ENCODE measurements at regions not wholly inside any gene's neighbourhood (a gene's known extent, or its start where the extent isn't known, plus 50 kb on each side); places are given as distances from the start of the nearest gene placed in this dataset.

DNA sequence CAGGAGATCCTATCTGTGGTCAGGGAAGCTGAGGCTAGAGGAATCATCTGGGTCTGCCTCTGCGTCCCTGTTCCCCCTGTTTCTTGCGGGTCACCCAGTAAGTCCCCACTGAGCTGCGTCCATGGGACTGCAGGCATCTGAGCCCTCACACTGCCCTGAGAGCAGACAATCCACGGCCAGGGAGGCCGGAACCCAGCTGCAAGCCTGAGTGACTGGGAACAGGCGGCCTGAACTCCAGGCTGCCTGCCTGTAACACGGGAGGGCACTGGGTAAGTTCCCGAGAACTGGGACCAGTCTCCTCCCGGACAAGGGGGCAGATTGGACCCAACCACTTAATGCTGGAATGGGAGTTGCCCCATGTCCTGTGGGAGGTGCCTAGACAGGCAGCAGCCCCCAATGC is 727.4 kb downstream of the BRD1 start:
- H3K9ac ChIP-seq (ENCODE audit: low read depth in 1 of 2, low read length in 2 of 2) = no peak overlapping the region
- H3K27me3 ChIP-seq (ENCODE audit: control insufficient read depth in 1 of 2, insufficient read depth in 2 of 2, low read length in 2 of 2) = no peaks in the 10 kb centered on the region
- H3K9me3 ChIP-seq (ENCODE audit: control insufficient read depth in 1 of 2, low read length in 2 of 2) = no peaks in the 10 kb centered on the region
- no peak overlapping the region for H3K4me3 ChIP-seq (ENCODE audit: low read depth in 1 of 2, low read length in 2 of 2)
- no peaks in the 10 kb centered on the region for H3K4me1 ChIP-seq (ENCODE audit: control insufficient read depth in 1 of 2, insufficient read depth in 2 of 2, low read length in 2 of 2)
- no peaks in the 10 kb centered on the region for H3K36me3 ChIP-seq (ENCODE audit: control insufficient read depth in 1 of 2, insufficient read depth in 2 of 2, low read length in 2 of 2)
- no peak overlapping the region for H3K27ac ChIP-seq (ENCODE audit: low read depth, low read length)

DNA sequence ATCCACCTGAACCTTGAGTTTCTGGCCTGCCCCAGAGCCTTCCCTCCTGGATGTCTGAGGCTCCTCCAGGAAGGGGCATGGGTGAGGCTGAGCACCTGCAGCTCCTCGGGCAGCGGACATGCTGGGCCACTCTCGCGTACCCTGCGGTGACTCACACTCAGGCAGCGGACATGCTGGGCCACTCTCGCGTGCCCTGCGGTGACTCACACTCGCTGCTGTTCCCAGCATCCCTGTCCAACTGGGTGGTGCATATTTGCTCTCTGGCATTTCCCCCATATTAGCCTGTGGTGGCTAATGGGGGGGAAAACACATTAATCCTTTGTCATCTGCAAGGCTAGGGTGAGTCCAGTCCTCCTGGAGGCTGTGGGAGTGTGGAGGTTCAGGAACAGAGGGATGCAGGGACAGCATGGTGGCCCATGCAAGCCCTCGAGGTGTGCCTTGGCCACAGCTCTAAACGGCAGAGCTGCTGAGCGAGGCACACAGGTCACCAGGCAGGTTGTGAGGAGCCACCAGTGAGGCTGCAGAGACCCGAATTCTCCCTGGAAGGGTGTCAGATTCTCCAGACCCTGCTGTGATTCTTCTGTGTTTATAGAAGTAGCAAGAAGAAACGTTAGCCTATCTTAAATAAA is 728.1 kb downstream of the BRD1 start:
- H3K9me3 ChIP-seq (ENCODE audit: control insufficient read depth in 1 of 2, low read length in 2 of 2) = no peaks in the 10 kb centered on the region
- H3K4me3 ChIP-seq (ENCODE audit: low read depth in 1 of 2, low read length in 2 of 2) = no peak overlapping the region
- H3K9ac ChIP-seq (ENCODE audit: low read depth in 1 of 2, low read length in 2 of 2) = no peak overlapping the region
- no peaks in the 10 kb centered on the region for H3K4me1 ChIP-seq (ENCODE audit: control insufficient read depth in 1 of 2, insufficient read depth in 2 of 2, low read length in 2 of 2)
- no peaks in the 10 kb centered on the region for H3K36me3 ChIP-seq (ENCODE audit: control insufficient read depth in 1 of 2, insufficient read depth in 2 of 2, low read length in 2 of 2)
- H3K27me3 ChIP-seq (ENCODE audit: control insufficient read depth in 1 of 2, insufficient read depth in 2 of 2, low read length in 2 of 2) = no peaks in the 10 kb centered on the region
- no peak overlapping the region for H3K27ac ChIP-seq (ENCODE audit: low read depth, low read length)

DNA sequence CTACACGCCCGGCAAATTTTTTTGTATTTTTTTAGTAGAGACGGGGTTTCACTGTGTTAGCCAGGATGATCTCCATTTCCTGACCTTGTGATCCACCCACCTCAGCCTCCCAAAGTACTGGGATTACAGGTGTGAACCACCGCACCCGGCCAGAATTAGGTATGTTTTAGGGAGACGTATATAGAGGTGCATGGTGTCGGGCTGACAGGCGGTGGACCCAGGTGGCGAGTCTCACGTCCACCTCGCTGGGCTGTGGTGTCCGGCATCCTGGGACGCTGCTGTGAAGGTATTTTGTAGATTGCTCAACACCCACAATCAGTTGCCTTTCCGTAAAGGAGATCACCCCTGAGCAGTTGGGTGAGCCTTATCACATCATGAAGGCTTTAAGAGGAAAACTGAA is 728.6 kb downstream of the BRD1 start:
- no peak overlapping the region for H3K4me3 ChIP-seq (ENCODE audit: low read depth in 1 of 2, low read length in 2 of 2)
- no peaks in the 10 kb centered on the region for H3K27me3 ChIP-seq (ENCODE audit: control insufficient read depth in 1 of 2, insufficient read depth in 2 of 2, low read length in 2 of 2)
- H3K9me3 ChIP-seq (ENCODE audit: control insufficient read depth in 1 of 2, low read length in 2 of 2) = no peaks in the 10 kb centered on the region
- H3K4me1 ChIP-seq (ENCODE audit: control insufficient read depth in 1 of 2, insufficient read depth in 2 of 2, low read length in 2 of 2) = no peaks in the 10 kb centered on the region
- H3K36me3 ChIP-seq (ENCODE audit: control insufficient read depth in 1 of 2, insufficient read depth in 2 of 2, low read length in 2 of 2) = no peaks in the 10 kb centered on the region
- no peak overlapping the region for H3K9ac ChIP-seq (ENCODE audit: low read depth in 1 of 2, low read length in 2 of 2)
- H3K27ac ChIP-seq (ENCODE audit: low read depth, low read length) = no peak overlapping the region

DNA sequence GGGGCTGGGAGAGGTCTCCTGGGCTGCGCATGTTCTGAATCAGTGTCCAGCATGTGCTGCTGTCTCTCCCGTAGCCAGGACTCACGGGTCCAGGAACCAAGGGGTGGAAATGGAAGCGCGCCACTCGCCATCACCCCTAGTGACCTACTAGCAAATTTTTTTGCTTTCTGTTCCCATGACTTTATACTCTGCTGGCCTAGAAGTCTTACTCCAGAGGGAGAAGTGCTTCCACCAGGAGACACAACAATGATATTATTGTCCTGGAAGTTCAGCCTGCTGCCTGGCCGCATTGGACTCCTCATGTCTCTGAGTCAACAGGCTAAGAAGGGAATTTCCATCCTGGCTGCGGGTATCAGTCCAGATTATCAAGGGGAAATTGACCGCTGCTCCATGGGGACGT is 729.7 kb downstream of the BRD1 start:
- Histone ChIP-seq H3K9ac (ENCODE audit: low read depth in 1 of 2, low read length in 2 of 2) (no peak overlapping the region), H3K4me1 (ENCODE audit: control insufficient read depth in 1 of 2, insufficient read depth in 2 of 2, low read length in 2 of 2) (no peaks in the 10 kb centered on the region), H3K27ac (ENCODE audit: low read depth, low read length) (no peak overlapping the region), H3K27me3 (ENCODE audit: control insufficient read depth in 1 of 2, insufficient read depth in 2 of 2, low read length in 2 of 2) (no peaks in the 10 kb centered on the region), H3K36me3 (ENCODE audit: control insufficient read depth in 1 of 2, insufficient read depth in 2 of 2, low read length in 2 of 2) (no peaks in the 10 kb centered on the region), H3K4me3 (ENCODE audit: low read depth in 1 of 2, low read length in 2 of 2) (no peak overlapping the region), H3K9me3 (ENCODE audit: control insufficient read depth in 1 of 2, low read length in 2 of 2) (no peaks in the 10 kb centered on the region)

DNA sequence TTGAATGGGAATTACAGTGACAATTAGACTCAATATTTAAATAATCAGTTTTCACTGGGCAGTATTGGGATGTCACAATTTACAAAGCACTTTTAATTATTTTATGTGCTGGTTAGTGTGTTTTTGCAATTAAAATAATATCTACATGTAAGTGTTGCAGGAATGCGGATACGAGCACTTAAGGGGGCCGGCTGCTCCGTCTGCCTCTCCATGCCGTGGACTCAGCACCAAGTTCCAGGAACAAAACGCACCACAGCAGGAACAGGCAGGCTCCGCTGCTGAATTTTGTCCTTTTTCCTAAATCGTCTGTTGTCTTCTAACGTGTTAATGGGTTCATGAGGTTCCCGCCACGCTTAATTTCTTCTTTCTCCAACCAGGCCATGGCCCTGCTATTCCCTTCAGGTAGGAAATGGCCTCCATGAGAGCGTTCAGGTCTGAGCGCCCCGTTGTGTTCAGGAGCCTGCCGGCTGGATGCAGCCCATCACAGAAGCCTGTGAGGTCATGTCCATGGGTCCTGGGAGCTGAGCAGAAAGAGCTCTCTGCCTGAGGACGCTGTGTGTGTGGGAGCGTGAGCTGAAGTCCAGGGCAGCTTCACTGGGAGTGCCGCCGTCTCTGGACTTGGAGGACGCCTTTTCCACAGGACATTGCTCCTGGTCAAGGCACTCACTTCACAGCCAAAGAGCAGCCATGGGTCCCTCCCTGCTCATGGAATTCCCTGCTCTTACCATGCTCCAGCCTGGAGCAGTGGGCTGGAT is 730.3 kb downstream of the BRD1 start:
- no peak overlapping the region for H3K4me3 ChIP-seq (ENCODE audit: low read depth in 1 of 2, low read length in 2 of 2)
- no peaks in the 10 kb centered on the region for H3K27me3 ChIP-seq (ENCODE audit: control insufficient read depth in 1 of 2, insufficient read depth in 2 of 2, low read length in 2 of 2)
- H3K9ac ChIP-seq (ENCODE audit: low read depth in 1 of 2, low read length in 2 of 2) = no peak overlapping the region
- H3K27ac ChIP-seq (ENCODE audit: low read depth, low read length) = no peak overlapping the region
- H3K9me3 ChIP-seq (ENCODE audit: control insufficient read depth in 1 of 2, low read length in 2 of 2) = no peaks in the 10 kb centered on the region
- H3K36me3 ChIP-seq (ENCODE audit: control insufficient read depth in 1 of 2, insufficient read depth in 2 of 2, low read length in 2 of 2) = no peaks in the 10 kb centered on the region
- H3K4me1 ChIP-seq (ENCODE audit: control insufficient read depth in 1 of 2, insufficient read depth in 2 of 2, low read length in 2 of 2) = no peaks in the 10 kb centered on the region

DNA sequence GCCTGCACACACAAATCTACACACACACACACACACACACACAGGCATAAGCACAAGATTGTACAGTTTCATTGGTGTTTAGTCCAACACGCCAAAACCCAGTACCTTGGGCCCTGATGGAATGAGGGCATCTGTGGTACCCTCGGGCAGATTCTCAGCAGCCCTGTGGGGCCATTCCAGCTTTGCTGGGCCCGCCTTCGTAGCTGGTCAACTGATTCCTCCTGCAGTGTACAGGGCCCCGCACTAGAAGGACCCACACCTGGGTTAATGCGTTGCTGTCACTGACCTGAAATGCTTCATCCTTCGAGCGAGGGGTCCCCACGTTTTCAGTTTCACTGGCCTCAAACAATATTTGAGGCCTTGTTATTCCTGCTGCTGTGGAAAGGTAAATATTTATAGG is 731.2 kb downstream of the BRD1 start:
- no peaks in the 10 kb centered on the region for H3K27me3 ChIP-seq (ENCODE audit: control insufficient read depth in 1 of 2, insufficient read depth in 2 of 2, low read length in 2 of 2)
- H3K4me3 ChIP-seq (ENCODE audit: low read depth in 1 of 2, low read length in 2 of 2) = no peak overlapping the region
- H3K9ac ChIP-seq (ENCODE audit: low read depth in 1 of 2, low read length in 2 of 2) = no peak overlapping the region
- H3K4me1 ChIP-seq (ENCODE audit: control insufficient read depth in 1 of 2, insufficient read depth in 2 of 2, low read length in 2 of 2) = no peaks in the 10 kb centered on the region
- H3K9me3 ChIP-seq (ENCODE audit: control insufficient read depth in 1 of 2, low read length in 2 of 2) = no peaks in the 10 kb centered on the region
- H3K27ac ChIP-seq (ENCODE audit: low read depth, low read length) = no peak overlapping the region
- H3K36me3 ChIP-seq (ENCODE audit: control insufficient read depth in 1 of 2, insufficient read depth in 2 of 2, low read length in 2 of 2) = no peaks in the 10 kb centered on the region

- H3K9ac ChIP-seq (ENCODE audit: low read depth in 1 of 2, low read length in 2 of 2) = no peak overlapping the region
Observed at GRCh38 chr22:49095366-49095765, 732.3 kb downstream of the BRD1 start.

GRCh38 chr22:49094858-49095257 is 732.8 kb downstream of the BRD1 start:
- Histone ChIP-seq H3K4me3 (ENCODE audit: low read depth in 1 of 2, low read length in 2 of 2) (no peak overlapping the region), H3K27me3 (ENCODE audit: control insufficient read depth in 1 of 2, insufficient read depth in 2 of 2, low read length in 2 of 2) (no peaks in the 10 kb centered on the region), H3K4me1 (ENCODE audit: control insufficient read depth in 1 of 2, insufficient read depth in 2 of 2, low read length in 2 of 2) (no peaks in the 10 kb centered on the region), H3K9me3 (ENCODE audit: control insufficient read depth in 1 of 2, low read length in 2 of 2) (no peaks in the 10 kb centered on the region), H3K27ac (ENCODE audit: low read depth, low read length) (no peak overlapping the region), H3K36me3 (ENCODE audit: control insufficient read depth in 1 of 2, insufficient read depth in 2 of 2, low read length in 2 of 2) (no peaks in the 10 kb centered on the region), H3K9ac (ENCODE audit: low read depth in 1 of 2, low read length in 2 of 2) (no peak overlapping the region)

More at GRCh38 chr22:49095366-49095765, 732.3 kb downstream of the BRD1 start:
- H3K9me3 ChIP-seq (ENCODE audit: control insufficient read depth in 1 of 2, low read length in 2 of 2) = no peaks in the 10 kb centered on the region
- H3K27me3 ChIP-seq (ENCODE audit: control insufficient read depth in 1 of 2, insufficient read depth in 2 of 2, low read length in 2 of 2) = no peaks in the 10 kb centered on the region
- no peaks in the 10 kb centered on the region for H3K36me3 ChIP-seq (ENCODE audit: control insufficient read depth in 1 of 2, insufficient read depth in 2 of 2, low read length in 2 of 2)
- H3K4me1 ChIP-seq (ENCODE audit: control insufficient read depth in 1 of 2, insufficient read depth in 2 of 2, low read length in 2 of 2) = no peaks in the 10 kb centered on the region
- H3K27ac ChIP-seq (ENCODE audit: low read depth, low read length) = no peak overlapping the region
- no peak overlapping the region for H3K4me3 ChIP-seq (ENCODE audit: low read depth in 1 of 2, low read length in 2 of 2)

- no peaks in the 10 kb centered on the region for H3K9me3 ChIP-seq (ENCODE audit: control insufficient read depth in 1 of 2, low read length in 2 of 2)
- H3K4me1 ChIP-seq (ENCODE audit: control insufficient read depth in 1 of 2, insufficient read depth in 2 of 2, low read length in 2 of 2) = no peaks in the 10 kb centered on the region
Observed at GRCh38 chr22:49094151-49094550, 733.5 kb downstream of the BRD1 start.

DNA sequence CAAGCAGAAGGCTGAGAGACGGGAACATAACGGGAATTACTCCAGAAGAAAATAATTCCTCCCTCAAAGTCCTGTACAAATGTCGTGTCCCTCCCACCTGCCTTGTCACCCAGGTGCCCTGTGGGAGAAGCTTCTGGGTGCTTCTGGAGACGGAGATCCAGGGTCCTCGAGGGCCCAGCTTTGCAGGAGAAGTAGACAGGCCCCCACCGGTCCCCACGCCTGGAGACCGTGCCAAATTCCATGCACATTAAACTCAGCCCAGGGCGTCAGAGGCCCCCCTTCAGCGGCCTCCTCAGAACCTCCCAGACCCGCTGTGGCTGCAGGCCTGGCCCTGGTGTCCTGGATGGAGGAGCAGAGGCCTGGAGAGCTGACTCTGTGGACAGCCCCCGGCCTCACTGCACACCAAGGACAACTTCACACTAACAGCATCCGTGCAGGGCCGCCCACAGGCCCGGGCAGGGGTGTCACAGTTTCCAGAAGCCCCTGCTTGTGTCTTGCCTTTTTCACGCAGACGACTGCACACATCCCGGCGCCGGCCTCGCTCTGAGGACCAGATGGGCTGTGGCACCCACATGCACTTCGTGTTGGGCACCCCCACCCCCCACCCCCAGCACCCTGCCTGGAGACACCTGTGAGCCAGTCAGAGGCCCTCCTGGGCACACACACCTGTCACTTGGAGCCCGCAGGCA is 734.3 kb downstream of the BRD1 start:
- H3K27ac ChIP-seq (ENCODE audit: low read depth, low read length) = no peak overlapping the region
- H3K4me3 ChIP-seq (ENCODE audit: low read depth in 1 of 2, low read length in 2 of 2) = no peak overlapping the region
- no peaks in the 10 kb centered on the region for H3K4me1 ChIP-seq (ENCODE audit: control insufficient read depth in 1 of 2, insufficient read depth in 2 of 2, low read length in 2 of 2)
- no peaks in the 10 kb centered on the region for H3K36me3 ChIP-seq (ENCODE audit: control insufficient read depth in 1 of 2, insufficient read depth in 2 of 2, low read length in 2 of 2)
- H3K27me3 ChIP-seq (ENCODE audit: control insufficient read depth in 1 of 2, insufficient read depth in 2 of 2, low read length in 2 of 2) = no peaks in the 10 kb centered on the region
- H3K9ac ChIP-seq (ENCODE audit: low read depth in 1 of 2, low read length in 2 of 2) = no peak overlapping the region
- no peaks in the 10 kb centered on the region for H3K9me3 ChIP-seq (ENCODE audit: control insufficient read depth in 1 of 2, low read length in 2 of 2)

More at GRCh38 chr22:49094151-49094550, 733.5 kb downstream of the BRD1 start:
- H3K27me3 ChIP-seq (ENCODE audit: control insufficient read depth in 1 of 2, insufficient read depth in 2 of 2, low read length in 2 of 2) = no peaks in the 10 kb centered on the region
- no peaks in the 10 kb centered on the region for H3K36me3 ChIP-seq (ENCODE audit: control insufficient read depth in 1 of 2, insufficient read depth in 2 of 2, low read length in 2 of 2)
- no peak overlapping the region for H3K27ac ChIP-seq (ENCODE audit: low read depth, low read length)
- H3K9ac ChIP-seq (ENCODE audit: low read depth in 1 of 2, low read length in 2 of 2) = no peak overlapping the region
- no peak overlapping the region for H3K4me3 ChIP-seq (ENCODE audit: low read depth in 1 of 2, low read length in 2 of 2)

Data from duodenal mucosa (tissue), 2 donors.